ENCODE measurements at regions not wholly inside any gene's neighbourhood (a gene's known extent, or its start where the extent isn't known, plus 50 kb on each side); places are given as distances from the start of the nearest gene placed in this dataset.

GRCh38 chrX:13419918-13420317 lies 100.1 kb upstream of the ATXN3L start:
- Histone ChIP-seq H3K4me1 (no peaks in the 10 kb centered on the region), H3K36me3 (no peaks in the 10 kb centered on the region), H3K4me3 (no peak overlapping the region), H3K27ac (peak overlapping the region in 1 of 2 donors; percentile 39), H3K27me3 (no peaks in the 10 kb centered on the region), H3K9me3 (no peaks in the 10 kb centered on the region)
- intact Hi-C loops (cut with DNase I; ENCODE audit: low total_unique reads) = no loop called here
- no peak for TF ChIP-seq POLR2A (IDR thresholded peaks at IDR 0.05)
- TF ChIP-seq CTCF (IDR thresholded peaks at IDR 0.05) = no peak
- no peak for DNase-seq

- peak overlapping the region in 1 of 2 donors; percentile 39 for H3K27ac ChIP-seq
- H3K4me1 ChIP-seq = no peaks in the 10 kb centered on the region
- no peaks in the 10 kb centered on the region for H3K9me3 ChIP-seq
- no peaks in the 10 kb centered on the region for H3K36me3 ChIP-seq
- no peak for DNase-seq
- intact Hi-C loops (cut with DNase I; ENCODE audit: low total_unique reads) = no loop called here
- H3K4me3 ChIP-seq = no peak overlapping the region
- H3K27me3 ChIP-seq = no peaks in the 10 kb centered on the region
- TF ChIP-seq POLR2A (IDR thresholded peaks at IDR 0.05) (no peak), CTCF (IDR thresholded peaks at IDR 0.05) (no peak)
Measured at GRCh38 chrX:13419276-13419675, 99.4 kb upstream of the ATXN3L start.

GRCh38 chrX:13418126-13419097 lies 98.6 kb upstream of the ATXN3L start:
- Histone ChIP-seq H3K36me3 (no peaks in the 10 kb centered on the region), H3K9me3 (no peaks in the 10 kb centered on the region), H3K4me1 (no peaks in the 10 kb centered on the region), H3K4me3 (no peak overlapping the region), H3K27ac (peak overlapping the region in 1 of 2 donors; percentile 39), H3K27me3 (no peaks in the 10 kb centered on the region)
- intact Hi-C loops (cut with DNase I; ENCODE audit: low total_unique reads) = no loop called here
- no peak for DNase-seq
- no peak for TF ChIP-seq CTCF (IDR thresholded peaks at IDR 0.05)
- no peak for TF ChIP-seq POLR2A (IDR thresholded peaks at IDR 0.05)

- TF ChIP-seq CTCF (IDR thresholded peaks at IDR 0.05) (no peak), POLR2A (IDR thresholded peaks at IDR 0.05) (no peak)
- Histone ChIP-seq H3K36me3 (no peaks in the 10 kb centered on the region), H3K4me3 (no peak overlapping the region), H3K27ac (no peak overlapping the region), H3K9me3 (no peaks in the 10 kb centered on the region), H3K27me3 (no peaks in the 10 kb centered on the region), H3K4me1 (no peaks in the 10 kb centered on the region)
- intact Hi-C loops (cut with DNase I; ENCODE audit: low total_unique reads) = no loop called here
- DNase-seq = no peak
Measured at GRCh38 chrX:13415509-13415908, 95.7 kb upstream of the ATXN3L start.

GRCh38 chrX:13414006-13414647 lies 94.3 kb upstream of the ATXN3L start:
- TF ChIP-seq CTCF (IDR thresholded peaks at IDR 0.05) = no peak
- no peak for TF ChIP-seq POLR2A (IDR thresholded peaks at IDR 0.05)
- Histone ChIP-seq H3K27me3 (no peaks in the 10 kb centered on the region), H3K4me1 (no peaks in the 10 kb centered on the region), H3K9me3 (no peaks in the 10 kb centered on the region), H3K4me3 (no peak overlapping the region), H3K27ac (no peak overlapping the region), H3K36me3 (no peaks in the 10 kb centered on the region)
- intact Hi-C loops (cut with DNase I; ENCODE audit: low total_unique reads) = no loop called here
- DNase-seq = no peak

Measured in uterus (tissue), 3 donors.